HL-60 (cell line): ENCODE measurements at regions not wholly inside any gene's neighbourhood (a gene's known extent, or its start where the extent isn't known, plus 50 kb on each side); places are given as distances from the start of the nearest gene placed in this dataset.

Experiments used
- DNase-seq, 2 experiments: peaks; one replicate each; pipeline ENCODE4 v3.0.0-alpha.2; 2010 to 2020; ENCODE audit warnings: low read depth in 1 of 2, low spot score in 1 of 2
- H3K27ac ChIP-seq: fragments of 250-450 bp; sonication (Bioruptor Pico); replicated peaks from 2 replicates; pipeline ENCODE4 v1.5.1; 2020; ENCODE audit warnings: mild to moderate bottlenecking, moderate library complexity
- H3K27me3 ChIP-seq: fragments of 250-450 bp; sonication (Bioruptor Pico); 2 replicates; pipeline ENCODE4 v1.5.1; 2021; ENCODE audit warnings: mild to moderate bottlenecking, moderate library complexity; ENCODE audit not compliant: insufficient read depth, poor library complexity, severe bottlenecking
- H3K4me3 ChIP-seq: replicated peaks from 2 replicates; pipeline ENCODE4 v1.5.1; 2011; ENCODE audit warnings: mild to moderate bottlenecking, control low read depth, low read length; ENCODE audit not compliant: insufficient read depth
- CTCF ChIP-seq: IDR thresholded peaks from one replicate; pipeline ENCODE4 v1.5.1; 2011; ENCODE audit warnings: low read length, control low read depth, inconsistent platforms; ENCODE audit not compliant: insufficient read depth
- GABPA ChIP-seq: IDR thresholded peaks from 2 replicates; pipeline ENCODE4 v1.6.1; 2012; ENCODE audit warnings: low read depth
- POLR2AphosphoS5 ChIP-seq: IDR thresholded peaks from 2 replicates; pipeline ENCODE4 v1.6.1; 2012; ENCODE audit warnings: low read depth
- SPI1 ChIP-seq: IDR thresholded peaks from 2 replicates; pipeline ENCODE4 v1.6.1; 2012; ENCODE audit warnings: low read depth, mild to moderate bottlenecking, borderline replicate concordance
- TF ChIP-seq, protein P1 (sequence below): IDR thresholded peaks from 2 replicates; pipeline ENCODE4 v1.6.1; 2012; ENCODE audit warnings: low read depth; ENCODE audit not compliant: insufficient replicate concordance

DNA sequence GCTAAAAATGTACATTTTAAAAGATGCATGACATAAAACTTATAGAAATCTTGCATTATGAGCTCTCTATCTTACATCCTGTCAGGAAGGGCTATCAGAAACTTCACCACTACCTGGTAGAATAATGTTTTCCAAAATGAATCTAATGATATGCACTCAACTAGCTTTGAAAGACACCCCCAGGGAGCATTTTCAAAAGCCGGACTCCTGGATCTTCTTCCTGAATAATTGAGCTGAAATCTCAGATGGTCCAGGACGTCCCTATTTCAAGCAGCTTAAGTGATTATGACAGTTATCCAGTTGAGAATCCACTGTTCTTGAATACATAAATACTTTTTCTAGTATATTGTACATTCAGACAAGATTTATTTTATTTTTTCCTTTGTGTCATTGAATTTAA lies 200.6 kb upstream of the MGAT4C start:
- Histone ChIP-seq H3K27me3 (no peaks in the 10 kb centered on the region), H3K27ac (no peak overlapping the region), H3K4me3 (no peak overlapping the region)
- no peak for DNase-seq
- TF ChIP-seq GABPA (no peak), SPI1 (no peak), POLR2AphosphoS5 (no peak), CTCF (no peak)
- TF ChIP-seq, protein P1, sequence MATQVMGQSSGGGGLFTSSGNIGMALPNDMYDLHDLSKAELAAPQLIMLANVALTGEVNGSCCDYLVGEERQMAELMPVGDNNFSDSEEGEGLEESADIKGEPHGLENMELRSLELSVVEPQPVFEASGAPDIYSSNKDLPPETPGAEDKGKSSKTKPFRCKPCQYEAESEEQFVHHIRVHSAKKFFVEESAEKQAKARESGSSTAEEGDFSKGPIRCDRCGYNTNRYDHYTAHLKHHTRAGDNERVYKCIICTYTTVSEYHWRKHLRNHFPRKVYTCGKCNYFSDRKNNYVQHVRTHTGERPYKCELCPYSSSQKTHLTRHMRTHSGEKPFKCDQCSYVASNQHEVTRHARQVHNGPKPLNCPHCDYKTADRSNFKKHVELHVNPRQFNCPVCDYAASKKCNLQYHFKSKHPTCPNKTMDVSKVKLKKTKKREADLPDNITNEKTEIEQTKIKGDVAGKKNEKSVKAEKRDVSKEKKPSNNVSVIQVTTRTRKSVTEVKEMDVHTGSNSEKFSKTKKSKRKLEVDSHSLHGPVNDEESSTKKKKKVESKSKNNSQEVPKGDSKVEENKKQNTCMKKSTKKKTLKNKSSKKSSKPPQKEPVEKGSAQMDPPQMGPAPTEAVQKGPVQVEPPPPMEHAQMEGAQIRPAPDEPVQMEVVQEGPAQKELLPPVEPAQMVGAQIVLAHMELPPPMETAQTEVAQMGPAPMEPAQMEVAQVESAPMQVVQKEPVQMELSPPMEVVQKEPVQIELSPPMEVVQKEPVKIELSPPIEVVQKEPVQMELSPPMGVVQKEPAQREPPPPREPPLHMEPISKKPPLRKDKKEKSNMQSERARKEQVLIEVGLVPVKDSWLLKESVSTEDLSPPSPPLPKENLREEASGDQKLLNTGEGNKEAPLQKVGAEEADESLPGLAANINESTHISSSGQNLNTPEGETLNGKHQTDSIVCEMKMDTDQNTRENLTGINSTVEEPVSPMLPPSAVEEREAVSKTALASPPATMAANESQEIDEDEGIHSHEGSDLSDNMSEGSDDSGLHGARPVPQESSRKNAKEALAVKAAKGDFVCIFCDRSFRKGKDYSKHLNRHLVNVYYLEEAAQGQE = no peak

GRCh38 chr12:86456241-86456640 lies 200.1 kb upstream of the MGAT4C start:
- no peak for DNase-seq
- no peaks in the 10 kb centered on the region for H3K27me3 ChIP-seq
- H3K27ac ChIP-seq = no peak overlapping the region
- no peak overlapping the region for H3K4me3 ChIP-seq
- TF ChIP-seq CTCF = no peak
- TF ChIP-seq SPI1 = no peak
- TF ChIP-seq, protein P1 = no peak
- TF ChIP-seq GABPA = no peak
- no peak for TF ChIP-seq POLR2AphosphoS5

DNA sequence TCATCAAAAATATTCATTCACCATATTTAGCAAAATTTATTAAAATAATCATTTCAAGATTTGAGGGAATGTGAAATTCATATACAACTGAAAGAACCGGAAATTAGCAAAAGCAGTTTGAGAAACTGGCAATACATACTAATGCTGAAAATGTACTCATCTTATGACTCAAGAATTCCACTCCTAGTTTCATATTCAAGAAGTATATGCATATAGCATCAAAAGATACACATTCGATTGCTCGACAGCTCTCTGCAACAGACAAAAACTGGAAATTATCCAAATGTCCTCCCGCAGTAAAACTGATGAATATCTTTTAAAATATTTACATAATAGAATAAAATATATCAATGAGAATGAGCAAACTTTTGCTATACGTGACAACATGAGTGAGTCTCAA lies 189.2 kb upstream of the MGAT4C start:
- no peak for DNase-seq
- Histone ChIP-seq H3K27ac (no peak overlapping the region), H3K27me3 (no peaks in the 10 kb centered on the region), H3K4me3 (no peak overlapping the region)
- TF ChIP-seq SPI1 (no peak), GABPA (no peak), CTCF (no peak), POLR2AphosphoS5 (no peak)
- TF ChIP-seq, protein P1 = no peak
